Uterus (tissue), 2 donors: ENCODE measurements at regions not wholly inside any gene's neighbourhood (a gene's known extent, or its start where the extent isn't known, plus 50 kb on each side); places are given as distances from the start of the nearest gene placed in this dataset.

ENCODE experiments used
- POLR2A ChIP-seq, 2 donors: fragments of 450-650 bp; IDR thresholded peaks; one replicate each; pipeline ENCODE4 v1.6.1; 2016; ENCODE audit warnings: antibody characterized with exemption in 2 of 2, mild to moderate bottlenecking in 1 of 2, moderate library complexity in 1 of 2
- TF ChIP-seq, protein P1 (sequence below), 4 experiments: fragments of 200-600 bp in 2 of 4; fragments of 450-650 bp in 2 of 4; sonication (generic) in 2 of 4; IDR thresholded peaks; one replicate each; pipeline ENCODE4 v1.5.1; 2016 to 2019; ENCODE audit warnings: antibody characterized with exemption in 4 of 4, mild to moderate bottlenecking in 2 of 4, moderate library complexity in 1 of 4

DNA sequence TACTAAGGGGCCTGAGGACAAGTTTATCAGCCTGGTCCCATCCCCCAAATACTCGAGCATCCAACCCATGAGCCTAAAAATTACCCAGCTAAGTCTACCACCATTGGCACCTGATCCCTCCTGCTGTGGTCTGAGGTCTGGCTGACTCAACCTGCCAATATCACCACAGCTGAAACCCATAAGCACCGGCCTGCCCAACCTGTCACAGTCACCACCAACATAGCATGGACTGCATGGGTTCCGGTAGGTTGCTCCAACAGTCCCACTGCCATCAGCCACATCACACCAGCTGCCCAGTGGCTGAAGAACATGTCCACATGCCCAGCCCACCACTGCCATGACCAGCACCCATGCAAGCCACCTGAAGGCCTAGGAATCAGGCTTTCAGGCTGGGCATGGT lies 495.0 kb downstream of the PRELID2 start:
- TF ChIP-seq, protein P1, sequence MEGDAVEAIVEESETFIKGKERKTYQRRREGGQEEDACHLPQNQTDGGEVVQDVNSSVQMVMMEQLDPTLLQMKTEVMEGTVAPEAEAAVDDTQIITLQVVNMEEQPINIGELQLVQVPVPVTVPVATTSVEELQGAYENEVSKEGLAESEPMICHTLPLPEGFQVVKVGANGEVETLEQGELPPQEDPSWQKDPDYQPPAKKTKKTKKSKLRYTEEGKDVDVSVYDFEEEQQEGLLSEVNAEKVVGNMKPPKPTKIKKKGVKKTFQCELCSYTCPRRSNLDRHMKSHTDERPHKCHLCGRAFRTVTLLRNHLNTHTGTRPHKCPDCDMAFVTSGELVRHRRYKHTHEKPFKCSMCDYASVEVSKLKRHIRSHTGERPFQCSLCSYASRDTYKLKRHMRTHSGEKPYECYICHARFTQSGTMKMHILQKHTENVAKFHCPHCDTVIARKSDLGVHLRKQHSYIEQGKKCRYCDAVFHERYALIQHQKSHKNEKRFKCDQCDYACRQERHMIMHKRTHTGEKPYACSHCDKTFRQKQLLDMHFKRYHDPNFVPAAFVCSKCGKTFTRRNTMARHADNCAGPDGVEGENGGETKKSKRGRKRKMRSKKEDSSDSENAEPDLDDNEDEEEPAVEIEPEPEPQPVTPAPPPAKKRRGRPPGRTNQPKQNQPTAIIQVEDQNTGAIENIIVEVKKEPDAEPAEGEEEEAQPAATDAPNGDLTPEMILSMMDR (IDR thresholded peaks at IDR 0.05), result no peak
- no peak for TF ChIP-seq POLR2A (IDR thresholded peaks at IDR 0.05)
